ENCODE measurements at regions not wholly inside any gene's neighbourhood (a gene's known extent, or its start where the extent isn't known, plus 50 kb on each side); places are given as distances from the start of the nearest gene placed in this dataset.
"Not testable (repeated sequence)": the region's sequence is repeated elsewhere in the genome, so short reads cannot be mapped to it uniquely, and the experiment has no call there.

- no peak for DNase-seq (ENCODE audit: low read depth in 1 of 2, low spot score in 1 of 2)
These were observed 227.2 kb upstream of the FAM3C start for GRCh38 chr7:121623130-121623872.

- no peak for DNase-seq (ENCODE audit: low read depth in 1 of 2, low spot score in 1 of 2)
These were observed 225.8 kb upstream of the FAM3C start for GRCh38 chr7:121621937-121622336.

DNA sequence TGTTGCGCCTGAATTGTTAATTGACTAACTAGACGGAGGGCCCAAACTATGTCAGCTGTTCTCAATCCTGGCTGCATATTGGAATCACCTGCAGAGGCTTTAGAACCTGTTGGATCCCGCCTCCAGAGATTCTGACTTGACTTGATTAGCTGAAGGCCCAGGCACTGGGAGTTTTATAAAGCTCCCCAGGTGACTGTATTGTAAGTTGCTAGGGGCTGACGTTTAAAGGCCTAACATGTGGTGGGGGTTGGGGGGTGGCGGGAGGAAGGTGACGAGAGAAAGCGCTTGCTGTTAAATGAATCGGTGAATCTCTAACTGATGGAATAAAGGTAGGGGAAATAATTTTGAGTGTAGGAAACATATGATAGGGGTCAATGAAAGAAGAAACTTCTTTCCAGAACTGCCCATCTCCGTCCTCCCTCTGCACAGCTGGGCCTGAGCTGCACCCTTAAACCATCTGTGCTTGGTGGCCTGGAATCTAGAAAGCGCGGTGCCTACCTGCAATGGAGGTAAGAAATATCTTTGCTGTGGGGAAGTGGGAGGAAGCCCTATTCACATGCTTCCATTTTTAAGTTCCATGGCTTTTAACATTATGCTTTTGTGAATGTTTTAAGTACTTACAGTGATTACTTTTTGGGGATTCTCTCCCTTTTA is 225.0 kb upstream of the FAM3C start:
- no peak for DNase-seq (ENCODE audit: low read depth in 1 of 2, low spot score in 1 of 2)

- DNase-seq (ENCODE audit: low read depth in 1 of 2, low spot score in 1 of 2), result no peak
These were observed 224.1 kb upstream of the FAM3C start for GRCh38 chr7:121620206-121620605.

GRCh38 chr7:121618182-121618581 is 222.1 kb upstream of the FAM3C start:
- no peak for DNase-seq (ENCODE audit: low read depth in 1 of 2, low spot score in 1 of 2)

DNA sequence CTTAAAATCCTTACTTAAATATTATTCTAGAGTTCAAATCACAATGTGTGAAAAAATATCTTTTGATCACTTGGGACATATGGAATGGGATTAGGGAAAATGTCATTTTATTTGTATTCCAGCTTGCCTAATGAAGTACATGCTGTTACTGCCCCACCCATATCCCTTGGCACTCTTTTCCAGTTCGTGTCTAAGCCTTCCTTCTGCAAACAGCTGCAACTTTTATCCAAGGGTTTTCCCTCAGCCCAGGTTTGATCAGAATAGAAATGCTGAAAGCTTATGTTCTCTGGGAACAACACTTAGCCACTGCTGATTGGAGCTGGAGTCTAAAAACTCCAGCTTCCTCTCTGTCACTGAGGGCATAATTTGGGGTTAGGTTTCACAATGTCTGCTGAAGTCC is 214.1 kb upstream of the FAM3C start:
- no peak for DNase-seq (ENCODE audit: low read depth in 1 of 2, low spot score in 1 of 2)

DNA sequence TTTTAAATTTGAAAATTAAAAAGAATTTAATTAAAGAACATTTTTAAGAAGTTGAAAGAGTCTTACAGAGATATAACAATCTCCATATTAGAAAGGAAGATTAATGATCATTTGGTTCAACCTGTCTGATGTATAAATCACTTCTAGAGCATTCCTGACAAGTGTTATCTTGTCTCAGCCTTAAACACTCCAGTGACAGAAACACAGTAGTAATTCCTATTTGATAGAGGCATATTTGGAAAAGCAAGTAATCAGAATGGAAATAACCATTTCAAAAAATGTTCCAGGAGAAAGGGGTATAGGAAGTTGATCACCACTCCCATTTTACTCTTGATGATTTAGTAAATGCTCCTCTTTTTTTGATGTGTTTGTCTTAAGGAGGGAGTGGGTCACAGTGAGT is 213.1 kb upstream of the FAM3C start:
- no peak for DNase-seq (ENCODE audit: low read depth in 1 of 2, low spot score in 1 of 2)

GRCh38 chr7:121608785-121609184 is 212.7 kb upstream of the FAM3C start:
- DNase-seq (ENCODE audit: low read depth in 1 of 2, low spot score in 1 of 2), result no peak

DNA sequence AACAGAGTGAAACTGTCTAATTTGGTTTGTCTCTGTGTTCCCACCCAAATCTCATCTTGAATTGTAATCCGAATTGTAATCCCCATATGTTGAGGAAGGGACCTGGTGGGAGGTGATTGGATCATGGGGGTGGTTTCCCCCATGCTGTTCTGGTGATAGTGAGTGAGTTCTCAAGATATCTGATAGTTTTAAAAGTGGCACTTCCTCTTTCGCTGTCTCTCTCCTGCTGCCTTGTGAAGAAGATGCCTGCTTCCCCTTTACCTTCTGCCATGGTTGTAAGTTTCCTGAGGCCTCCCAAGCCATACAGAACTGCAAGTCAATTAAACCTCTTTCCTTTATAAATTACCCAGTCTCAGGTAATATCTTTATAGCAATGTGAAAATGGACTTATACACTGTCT is 212.1 kb upstream of the FAM3C start:
- not testable (repeated sequence) for DNase-seq (ENCODE audit: low read depth in 1 of 2, low spot score in 1 of 2)

GRCh38 chr7:121605317-121605680 is 209.2 kb upstream of the FAM3C start:
- no peak for DNase-seq (ENCODE audit: low read depth in 1 of 2, low spot score in 1 of 2)

- DNase-seq (ENCODE audit: low read depth in 1 of 2, low spot score in 1 of 2), result no peak
These were observed 208.7 kb upstream of the FAM3C start for GRCh38 chr7:121604627-121605316.

DNA sequence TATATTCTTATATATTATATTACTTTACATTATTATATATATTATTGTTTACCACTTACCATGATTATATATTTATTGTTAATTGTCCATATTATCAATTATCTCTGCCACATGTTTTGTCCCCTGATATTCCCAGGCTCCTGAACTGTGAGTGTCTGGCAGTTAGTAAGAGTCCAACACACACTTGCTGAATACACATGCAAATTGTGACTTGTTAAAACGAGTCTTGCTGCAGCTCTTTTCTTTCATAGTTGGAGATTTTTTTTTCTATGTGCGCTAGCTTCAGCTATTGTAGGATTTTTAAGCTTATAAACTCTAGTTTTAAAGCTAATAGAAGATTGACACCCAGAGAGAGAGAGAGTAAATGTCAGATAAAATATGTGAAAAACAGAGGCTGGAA is 207.8 kb upstream of the FAM3C start:
- no peak for DNase-seq (ENCODE audit: low read depth in 1 of 2, low spot score in 1 of 2)

DNA sequence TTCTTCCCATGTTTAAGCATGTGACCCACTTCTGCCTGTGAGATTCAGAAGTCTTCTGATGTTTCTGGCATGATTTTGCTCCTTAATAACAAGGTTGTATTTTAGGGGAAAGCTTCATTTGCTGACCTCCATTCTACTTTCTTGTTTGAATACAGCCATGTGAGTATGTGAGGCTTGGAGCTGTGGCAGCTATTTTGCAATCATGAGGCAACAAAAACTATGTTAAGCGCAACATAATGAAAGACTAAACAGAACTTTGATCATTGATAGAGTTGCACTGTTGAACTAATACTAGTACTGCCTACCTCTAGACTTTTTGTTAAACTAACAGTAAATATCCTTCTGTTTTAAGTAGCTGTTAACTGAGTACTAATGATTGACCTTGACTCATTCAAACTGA is 203.8 kb upstream of the FAM3C start:
- no peak for DNase-seq (ENCODE audit: low read depth in 1 of 2, low spot score in 1 of 2)

DNA sequence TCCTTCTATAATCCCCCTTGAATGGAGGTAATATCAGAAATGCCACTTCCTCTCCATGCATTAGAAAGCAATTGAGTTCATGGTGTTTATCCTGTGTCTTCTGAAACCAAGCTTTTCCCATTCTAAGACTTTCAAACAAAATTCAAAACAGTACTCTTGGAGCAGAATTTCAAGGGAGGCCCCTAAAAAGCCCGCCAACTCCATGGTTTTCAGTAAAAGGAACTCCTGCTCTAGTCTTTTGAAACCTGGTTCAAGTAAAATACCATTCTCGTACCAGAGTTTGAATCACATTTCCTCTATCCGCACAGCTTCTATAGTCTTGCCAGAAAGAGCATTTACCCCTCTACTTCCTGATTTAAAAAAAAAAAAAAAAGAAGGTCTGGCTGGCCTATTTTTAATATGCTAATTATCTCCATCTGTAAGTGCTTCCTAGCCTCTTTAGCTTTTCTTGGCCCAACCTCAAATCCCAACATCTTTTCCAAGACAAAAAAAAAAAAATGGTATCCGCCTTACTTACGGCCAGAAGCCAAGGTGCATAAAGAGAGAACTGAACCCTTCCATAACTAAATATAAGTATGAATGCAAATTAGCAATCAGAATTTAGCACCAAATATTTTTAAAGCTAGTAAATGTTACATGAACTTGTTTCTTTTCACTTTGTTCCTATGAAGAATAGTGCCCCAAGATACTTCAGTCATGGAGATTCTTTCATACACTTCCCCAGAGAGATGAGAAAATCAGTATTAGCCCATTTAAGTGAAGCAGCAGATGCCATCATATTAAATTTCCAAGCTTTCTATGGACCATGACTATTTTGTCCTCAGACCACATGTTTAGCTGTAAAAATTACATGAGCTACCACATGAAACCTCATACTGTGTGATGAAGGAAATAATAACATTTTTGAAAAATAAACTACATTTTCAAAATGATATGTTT is 199.9 kb upstream of the FAM3C start:
- DNase-seq (ENCODE audit: low read depth in 1 of 2, low spot score in 1 of 2), result no peak

- DNase-seq (ENCODE audit: low read depth in 1 of 2, low spot score in 1 of 2), result no peak
These were observed 195.8 kb upstream of the FAM3C start for GRCh38 chr7:121591926-121592325.

GRCh38 chr7:121587435-121587834 is 191.3 kb upstream of the FAM3C start:
- no peak for DNase-seq (ENCODE audit: low read depth in 1 of 2, low spot score in 1 of 2)

DNA sequence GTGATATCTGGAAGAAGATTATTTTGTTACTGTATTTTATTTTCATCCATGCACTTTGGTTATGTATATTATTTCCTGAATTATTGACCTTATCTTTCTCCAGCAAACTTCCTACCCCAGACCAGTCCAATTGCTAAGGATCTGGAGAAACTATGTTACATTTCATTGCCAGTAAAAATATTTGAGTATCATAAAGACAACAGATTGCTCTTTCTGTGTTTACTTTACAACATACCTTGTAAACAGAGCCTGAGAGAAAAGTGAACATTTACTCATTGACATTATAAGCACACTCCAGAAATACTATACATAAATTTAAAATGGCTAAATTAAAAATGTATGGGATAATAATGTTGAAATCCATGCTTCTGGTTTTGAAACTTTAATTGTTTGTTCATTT is 186.2 kb upstream of the FAM3C start:
- no peak for DNase-seq (ENCODE audit: low read depth in 1 of 2, low spot score in 1 of 2)

- no peak for DNase-seq (ENCODE audit: low read depth in 1 of 2, low spot score in 1 of 2)
These were observed 183.5 kb upstream of the FAM3C start for GRCh38 chr7:121579639-121580038.

- no peak for DNase-seq (ENCODE audit: low read depth in 1 of 2, low spot score in 1 of 2)
These were observed 182.6 kb upstream of the FAM3C start for GRCh38 chr7:121578669-121579068.

DNA sequence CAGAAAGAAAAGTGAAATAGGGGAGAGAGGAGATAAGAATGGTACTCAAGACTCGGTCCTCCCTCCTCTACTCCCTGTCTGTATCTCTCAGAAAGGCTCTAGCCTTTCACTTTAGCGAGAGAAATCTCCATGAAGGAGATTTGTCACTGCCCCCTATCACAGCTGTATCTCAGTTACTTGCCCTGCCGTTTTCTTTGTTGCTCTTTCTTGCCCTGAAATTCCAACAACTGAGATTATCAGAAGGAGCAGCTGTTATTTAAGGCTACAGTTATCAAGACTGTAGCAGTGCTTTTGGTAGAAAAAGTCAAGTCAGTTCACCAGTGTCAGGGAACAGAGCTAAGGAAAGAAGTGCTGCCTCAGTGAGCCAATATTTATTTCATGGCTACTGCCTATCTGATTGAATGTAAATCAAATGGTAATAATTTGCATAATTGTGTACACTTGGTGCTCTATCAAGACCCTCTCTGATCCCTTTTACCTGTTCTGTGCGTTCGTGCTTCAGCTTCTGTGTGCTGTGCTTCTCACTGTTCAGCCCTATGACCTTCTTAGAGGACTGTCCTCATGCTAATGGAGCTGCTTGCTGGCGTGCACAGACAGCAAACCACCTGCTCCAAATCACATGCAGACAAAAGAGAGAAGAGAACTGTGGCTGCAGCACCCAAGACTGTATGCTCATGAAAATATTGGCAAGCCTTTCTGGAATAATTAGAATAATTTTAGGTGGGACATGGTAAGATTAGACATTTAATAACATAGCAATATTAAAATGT is 180.2 kb upstream of the FAM3C start:
- DNase-seq (ENCODE audit: low read depth in 1 of 2, low spot score in 1 of 2), result no peak
